ENCODE measurements at regions not wholly inside any gene's neighbourhood (a gene's known extent, or its start where the extent isn't known, plus 50 kb on each side); places are given as distances from the start of the nearest gene placed in this dataset.

DNA sequence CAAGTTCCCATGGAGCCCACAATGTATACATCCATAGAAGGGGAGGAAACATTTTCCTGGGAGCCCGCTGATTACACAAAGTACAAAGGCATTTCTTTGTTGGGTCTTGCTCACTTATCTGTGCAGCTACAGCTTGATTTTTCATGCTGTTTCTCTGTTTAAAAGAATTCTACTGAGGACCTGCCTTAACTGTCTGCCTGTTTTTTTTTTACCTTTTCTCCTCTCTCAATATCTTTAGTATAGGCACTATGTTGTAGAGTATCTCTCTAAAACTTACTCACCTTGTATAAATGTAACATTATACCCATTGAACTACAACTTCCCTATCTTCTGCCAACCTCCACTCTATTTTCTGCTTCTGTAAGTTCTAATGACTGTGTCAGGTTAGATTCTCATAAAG is 494.6 kb upstream of the EPHA5 start:
- TF ChIP-seq EZH2 (IDR thresholded peaks at IDR 0.05; ENCODE audit: insufficient read depth, poor library complexity, severe bottlenecking): no peak
- TF ChIP-seq EZH2phosphoT487 (IDR thresholded peaks at IDR 0.05; ENCODE audit: insufficient read depth, low read depth): no peak

All from GM23248 (cell line).